Lower leg skin (tissue), 3 donors: ENCODE measurements at regions not wholly inside any gene's neighbourhood (a gene's known extent, or its start where the extent isn't known, plus 50 kb on each side); places are given as distances from the start of the nearest gene placed in this dataset.
"Not testable (repeated sequence)": the region's sequence is repeated elsewhere in the genome, so short reads cannot be mapped to it uniquely, and the experiment has no call there.

Source experiments
- POLR2A ChIP-seq, 2 donors: fragments of 450-650 bp; IDR thresholded peaks; one replicate each; pipeline ENCODE4 v1.6.1; 2016 to 2017; ENCODE audit warnings: antibody characterized with exemption in 2 of 2, mild to moderate bottlenecking in 1 of 2, moderate library complexity in 1 of 2
- TF ChIP-seq, protein P1 (sequence below), 3 donors: fragments of 450-650 bp; IDR thresholded peaks; one replicate each; pipeline ENCODE4 v1.5.1; 2016; ENCODE audit warnings: antibody characterized with exemption in 3 of 3, mild to moderate bottlenecking in 3 of 3, moderate library complexity in 2 of 3

- TF ChIP-seq, protein P1, sequence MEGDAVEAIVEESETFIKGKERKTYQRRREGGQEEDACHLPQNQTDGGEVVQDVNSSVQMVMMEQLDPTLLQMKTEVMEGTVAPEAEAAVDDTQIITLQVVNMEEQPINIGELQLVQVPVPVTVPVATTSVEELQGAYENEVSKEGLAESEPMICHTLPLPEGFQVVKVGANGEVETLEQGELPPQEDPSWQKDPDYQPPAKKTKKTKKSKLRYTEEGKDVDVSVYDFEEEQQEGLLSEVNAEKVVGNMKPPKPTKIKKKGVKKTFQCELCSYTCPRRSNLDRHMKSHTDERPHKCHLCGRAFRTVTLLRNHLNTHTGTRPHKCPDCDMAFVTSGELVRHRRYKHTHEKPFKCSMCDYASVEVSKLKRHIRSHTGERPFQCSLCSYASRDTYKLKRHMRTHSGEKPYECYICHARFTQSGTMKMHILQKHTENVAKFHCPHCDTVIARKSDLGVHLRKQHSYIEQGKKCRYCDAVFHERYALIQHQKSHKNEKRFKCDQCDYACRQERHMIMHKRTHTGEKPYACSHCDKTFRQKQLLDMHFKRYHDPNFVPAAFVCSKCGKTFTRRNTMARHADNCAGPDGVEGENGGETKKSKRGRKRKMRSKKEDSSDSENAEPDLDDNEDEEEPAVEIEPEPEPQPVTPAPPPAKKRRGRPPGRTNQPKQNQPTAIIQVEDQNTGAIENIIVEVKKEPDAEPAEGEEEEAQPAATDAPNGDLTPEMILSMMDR (IDR thresholded peaks at IDR 0.05), result not testable (repeated sequence)
- TF ChIP-seq POLR2A (IDR thresholded peaks at IDR 0.05), result not testable (repeated sequence)
Measured at GRCh38 chr9:66814038-66814437, 86.5 kb upstream of the ZNF658 start.
